ENCODE measurements at regions not wholly inside any gene's neighbourhood (a gene's known extent, or its start where the extent isn't known, plus 50 kb on each side); places are given as distances from the start of the nearest gene placed in this dataset.

- intact Hi-C loops (cut with micrococcal nuclease; ENCODE audit: unreplicated experiment) = no loop called here
- ChIA-PET CTCF (no interaction called here), POLR2A (ENCODE audit: low non-redundant PET) (no interaction called here)
- no peak overlapping the region for H3K27ac ChIP-seq (ENCODE audit: low read depth, low read length, poor library complexity, severe bottlenecking)
- no peak for DNase-seq (ENCODE audit: low spot score)
- no peaks in the 10 kb centered on the region for H3K36me3 ChIP-seq (ENCODE audit: insufficient read depth, low read length, poor library complexity, severe bottlenecking)
- TF ChIP-seq, protein P1, sequence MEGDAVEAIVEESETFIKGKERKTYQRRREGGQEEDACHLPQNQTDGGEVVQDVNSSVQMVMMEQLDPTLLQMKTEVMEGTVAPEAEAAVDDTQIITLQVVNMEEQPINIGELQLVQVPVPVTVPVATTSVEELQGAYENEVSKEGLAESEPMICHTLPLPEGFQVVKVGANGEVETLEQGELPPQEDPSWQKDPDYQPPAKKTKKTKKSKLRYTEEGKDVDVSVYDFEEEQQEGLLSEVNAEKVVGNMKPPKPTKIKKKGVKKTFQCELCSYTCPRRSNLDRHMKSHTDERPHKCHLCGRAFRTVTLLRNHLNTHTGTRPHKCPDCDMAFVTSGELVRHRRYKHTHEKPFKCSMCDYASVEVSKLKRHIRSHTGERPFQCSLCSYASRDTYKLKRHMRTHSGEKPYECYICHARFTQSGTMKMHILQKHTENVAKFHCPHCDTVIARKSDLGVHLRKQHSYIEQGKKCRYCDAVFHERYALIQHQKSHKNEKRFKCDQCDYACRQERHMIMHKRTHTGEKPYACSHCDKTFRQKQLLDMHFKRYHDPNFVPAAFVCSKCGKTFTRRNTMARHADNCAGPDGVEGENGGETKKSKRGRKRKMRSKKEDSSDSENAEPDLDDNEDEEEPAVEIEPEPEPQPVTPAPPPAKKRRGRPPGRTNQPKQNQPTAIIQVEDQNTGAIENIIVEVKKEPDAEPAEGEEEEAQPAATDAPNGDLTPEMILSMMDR (conservative IDR thresholded peaks at IDR 0.05; ENCODE audit: low read depth, low read length) = no peak
- no peak for TF ChIP-seq EZH2 (IDR thresholded peaks at IDR 0.05; ENCODE audit: borderline replicate concordance, low read depth, low read length, poor library complexity, severe bottlenecking)
- H3K4me1 ChIP-seq (ENCODE audit: insufficient read depth, low read length, poor library complexity, severe bottlenecking) = no peaks in the 10 kb centered on the region
- no peak overlapping the region for H3K4me3 ChIP-seq (ENCODE audit: low read depth, low read length, poor library complexity, severe bottlenecking)
- BruUV-seq (replicated peaks) = no TSS peak
- no peaks in the 10 kb centered on the region for H3K27me3 ChIP-seq (replicated peaks; ENCODE audit: insufficient read depth, low read depth, low read length, poor library complexity)
- H3K9me3 ChIP-seq (ENCODE audit: low read depth, low read length, poor library complexity, severe bottlenecking) = peaks cover 22% of the 10 kb centered on the region
Measured at GRCh38 chr7:63042730-63043511, 955.7 kb upstream of the ZNF722 start.

DNA sequence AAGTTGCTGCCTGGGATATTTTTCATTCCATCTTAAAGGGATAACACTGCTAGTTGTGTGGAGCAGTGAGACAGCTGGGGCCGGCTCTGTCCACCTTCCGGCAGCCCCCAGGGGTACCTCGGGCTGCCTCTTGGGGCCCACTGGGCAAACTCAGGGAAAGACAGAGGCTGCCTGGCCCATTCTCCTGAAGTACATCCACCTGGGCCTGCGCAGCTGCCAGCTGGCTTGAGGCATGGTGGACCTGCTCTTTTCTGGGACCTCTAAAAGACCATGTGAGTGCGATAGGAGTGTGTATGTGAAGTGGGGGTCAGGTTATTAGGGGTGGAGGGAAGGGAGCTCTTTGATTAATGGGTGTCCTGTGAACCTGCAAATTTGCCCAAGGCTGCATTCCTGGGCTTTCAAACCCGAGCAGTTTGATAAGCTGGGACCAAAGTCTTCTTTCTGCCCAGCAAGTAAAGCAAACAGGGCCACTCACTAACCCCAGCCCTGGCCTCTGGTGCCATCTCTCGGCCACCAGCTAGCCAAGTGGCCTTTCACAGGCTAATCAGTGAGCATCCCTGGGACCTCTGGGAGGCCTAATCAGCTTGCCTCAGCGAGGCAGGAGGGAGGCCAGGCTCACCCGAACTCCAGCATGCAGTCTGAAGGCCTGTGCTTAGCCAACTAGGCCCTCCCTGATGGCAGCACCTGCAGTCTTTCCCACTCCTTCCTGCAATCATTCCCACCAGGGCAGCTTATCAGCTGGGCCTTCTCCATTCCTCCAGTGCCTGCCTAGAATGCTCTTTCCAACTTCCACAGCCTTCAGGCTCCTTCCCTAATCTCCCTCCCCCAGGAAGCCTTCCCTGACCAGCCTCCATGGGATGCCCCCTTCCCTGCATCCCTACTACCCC lies 954.7 kb upstream of the ZNF722 start:
- H3K27me3 ChIP-seq (replicated peaks; ENCODE audit: insufficient read depth, low read depth, low read length, poor library complexity) = no peaks in the 10 kb centered on the region
- intact Hi-C loops (cut with micrococcal nuclease; ENCODE audit: unreplicated experiment) = no loop called here
- H3K27ac ChIP-seq (ENCODE audit: low read depth, low read length, poor library complexity, severe bottlenecking) = no peak overlapping the region
- CTCF ChIA-PET = no interaction called here
- TF ChIP-seq, protein P1 (conservative IDR thresholded peaks at IDR 0.05; ENCODE audit: low read depth, low read length) = no peak
- no peak for TF ChIP-seq EZH2 (IDR thresholded peaks at IDR 0.05; ENCODE audit: borderline replicate concordance, low read depth, low read length, poor library complexity, severe bottlenecking)
- POLR2A ChIA-PET (ENCODE audit: low non-redundant PET) = no interaction called here
- H3K9me3 ChIP-seq (ENCODE audit: low read depth, low read length, poor library complexity, severe bottlenecking) = peaks cover 29% of the 10 kb centered on the region
- BruUV-seq (replicated peaks) = no TSS peak
- no peaks in the 10 kb centered on the region for H3K4me1 ChIP-seq (ENCODE audit: insufficient read depth, low read length, poor library complexity, severe bottlenecking)
- no peak overlapping the region for H3K4me3 ChIP-seq (ENCODE audit: low read depth, low read length, poor library complexity, severe bottlenecking)
- H3K36me3 ChIP-seq (ENCODE audit: insufficient read depth, low read length, poor library complexity, severe bottlenecking) = no peaks in the 10 kb centered on the region
- DNase-seq (ENCODE audit: low spot score) = no peak

GRCh38 chr7:63044721-63045120 lies 953.9 kb upstream of the ZNF722 start:
- BruUV-seq (replicated peaks) = no TSS peak
- CTCF ChIA-PET = no interaction called here
- no peaks in the 10 kb centered on the region for H3K27me3 ChIP-seq (replicated peaks; ENCODE audit: insufficient read depth, low read depth, low read length, poor library complexity)
- no peaks in the 10 kb centered on the region for H3K36me3 ChIP-seq (ENCODE audit: insufficient read depth, low read length, poor library complexity, severe bottlenecking)
- H3K4me1 ChIP-seq (ENCODE audit: insufficient read depth, low read length, poor library complexity, severe bottlenecking) = no peaks in the 10 kb centered on the region
- DNase-seq (ENCODE audit: low spot score) = no peak
- TF ChIP-seq, protein P1 (conservative IDR thresholded peaks at IDR 0.05; ENCODE audit: low read depth, low read length) = no peak
- no peak for TF ChIP-seq EZH2 (IDR thresholded peaks at IDR 0.05; ENCODE audit: borderline replicate concordance, low read depth, low read length, poor library complexity, severe bottlenecking)
- intact Hi-C loops (cut with micrococcal nuclease; ENCODE audit: unreplicated experiment) = no loop called here
- peaks cover 23% of the 10 kb centered on the region for H3K9me3 ChIP-seq (ENCODE audit: low read depth, low read length, poor library complexity, severe bottlenecking)
- POLR2A ChIA-PET (ENCODE audit: low non-redundant PET) = no interaction called here
- no peak overlapping the region for H3K4me3 ChIP-seq (ENCODE audit: low read depth, low read length, poor library complexity, severe bottlenecking)
- no peak overlapping the region for H3K27ac ChIP-seq (ENCODE audit: low read depth, low read length, poor library complexity, severe bottlenecking)

Measured in A673 (cell line).